ENCODE measurements at regions not wholly inside any gene's neighbourhood (a gene's known extent, or its start where the extent isn't known, plus 50 kb on each side); places are given as distances from the start of the nearest gene placed in this dataset.

DNA sequence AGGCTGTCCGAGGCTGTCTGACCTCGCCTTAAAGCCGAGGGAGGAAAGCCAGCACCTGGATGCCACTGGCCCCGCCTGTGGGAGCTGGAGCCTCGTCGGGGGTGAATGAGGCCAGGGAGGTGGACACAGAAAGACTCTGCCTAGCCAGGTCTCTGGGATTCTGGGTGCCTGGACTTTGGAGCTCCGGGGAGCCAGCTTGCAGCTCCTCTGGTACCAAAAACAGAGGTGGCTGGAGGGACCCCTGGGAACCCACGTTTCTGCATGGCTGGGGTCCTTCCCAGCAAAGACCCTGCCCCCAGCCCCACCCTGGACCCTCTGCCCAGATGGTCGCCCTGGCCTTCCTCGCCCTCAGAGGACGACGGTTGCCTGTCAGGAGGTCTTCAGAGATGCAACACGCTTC, 239.7 kb downstream of the BRD1 start:
- in situ Hi-C loops (cut with MboI; ENCODE audit: low sequenced_read_pairs) (no loop called here), intact Hi-C loops (cut with micrococcal nuclease) (no loop called here), dilution Hi-C loops (cut with HindIII; ENCODE audit: low sequenced_read_pairs, unreplicated experiment) (no loop called here)
- H3K4me2 ChIP-seq (ENCODE audit: low read depth, low read length) = no peak overlapping the region
- ChIA-PET CTCF (no interaction called here), POLR2A (ENCODE audit: unreplicated experiment) (no interaction called here)
- H3K9me1 ChIP-seq (ENCODE audit: insufficient read depth, low read length) = no peaks in the 10 kb centered on the region
- H2BK5ac ChIP-seq (ENCODE audit: low read depth, low read length, poor library complexity, severe bottlenecking) = no peak overlapping the region
- no peaks in the 10 kb centered on the region for H4K20me1 ChIP-seq (ENCODE audit: insufficient read depth, low read length)
- ATAC-seq (ENCODE audit: low read depth) (no peak), DNase-seq (no peak)
- no peaks in the 10 kb centered on the region for H3K79me1 ChIP-seq (ENCODE audit: low read depth in 1 of 2, low read length in 2 of 2)
- no peak overlapping the region for H3K23ac ChIP-seq (ENCODE audit: low read depth, low read length)
- H4K91ac ChIP-seq (ENCODE audit: insufficient read depth, low read depth, low read length) = no peak overlapping the region
- H4K8ac ChIP-seq (ENCODE audit: low read depth in 2 of 2, low read length in 2 of 2) = no peak overlapping the region
- 32% methylated on average over 6 of the region's 13 CpGs; no CpG with 5 or more reads in 1 of the 2 experiments for WGBS, 2 experiments (ENCODE audit: extremely low coverage in 2 of 2, insufficient read length in 1 of 2)
- no peak overlapping the region for H3K56ac ChIP-seq (ENCODE audit: extremely low read depth, insufficient read depth, low read length)
- TF ChIP-seq, protein P1, sequence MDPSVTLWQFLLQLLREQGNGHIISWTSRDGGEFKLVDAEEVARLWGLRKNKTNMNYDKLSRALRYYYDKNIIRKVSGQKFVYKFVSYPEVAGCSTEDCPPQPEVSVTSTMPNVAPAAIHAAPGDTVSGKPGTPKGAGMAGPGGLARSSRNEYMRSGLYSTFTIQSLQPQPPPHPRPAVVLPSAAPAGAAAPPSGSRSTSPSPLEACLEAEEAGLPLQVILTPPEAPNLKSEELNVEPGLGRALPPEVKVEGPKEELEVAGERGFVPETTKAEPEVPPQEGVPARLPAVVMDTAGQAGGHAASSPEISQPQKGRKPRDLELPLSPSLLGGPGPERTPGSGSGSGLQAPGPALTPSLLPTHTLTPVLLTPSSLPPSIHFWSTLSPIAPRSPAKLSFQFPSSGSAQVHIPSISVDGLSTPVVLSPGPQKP (IDR thresholded peaks at IDR 0.05; ENCODE audit: borderline replicate concordance, low read depth, low read length) = no peak
- TF ChIP-seq MXI1 (IDR thresholded peaks at IDR 0.05; ENCODE audit: borderline replicate concordance, low read depth, low read length) = no peak
- no peak for TF ChIP-seq CHD1 (IDR thresholded peaks at IDR 0.05; ENCODE audit: low read depth, low read length)
- no peak for TF ChIP-seq RAD21 (IDR thresholded peaks at IDR 0.05; ENCODE audit: low read length)
- no peak for TF ChIP-seq SMC3 (IDR thresholded peaks at IDR 0.05; ENCODE audit: low read depth, low read length)
- no peak for TF ChIP-seq BHLHE40 (IDR thresholded peaks at IDR 0.05; ENCODE audit: low read depth, low read length)
- TF ChIP-seq RCOR1 (IDR thresholded peaks at IDR 0.05; ENCODE audit: insufficient replicate concordance, low read length) = no peak
- TF ChIP-seq, protein P2, sequence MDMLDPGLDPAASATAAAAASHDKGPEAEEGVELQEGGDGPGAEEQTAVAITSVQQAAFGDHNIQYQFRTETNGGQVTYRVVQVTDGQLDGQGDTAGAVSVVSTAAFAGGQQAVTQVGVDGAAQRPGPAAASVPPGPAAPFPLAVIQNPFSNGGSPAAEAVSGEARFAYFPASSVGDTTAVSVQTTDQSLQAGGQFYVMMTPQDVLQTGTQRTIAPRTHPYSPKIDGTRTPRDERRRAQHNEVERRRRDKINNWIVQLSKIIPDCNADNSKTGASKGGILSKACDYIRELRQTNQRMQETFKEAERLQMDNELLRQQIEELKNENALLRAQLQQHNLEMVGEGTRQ (IDR thresholded peaks at IDR 0.05; ENCODE audit: low read depth, low read length) = no peak
- TF ChIP-seq MAFK (IDR thresholded peaks at IDR 0.05; ENCODE audit: low read depth, low read length) = no peak
- H3K4ac ChIP-seq (ENCODE audit: low read depth, low read length) = no peak overlapping the region
- H3K14ac ChIP-seq (replicated peaks; ENCODE audit: low read depth, low read length) = no peak overlapping the region
- H2BK15ac ChIP-seq (ENCODE audit: low read depth, low read length) = no peak overlapping the region
- no peak overlapping the region for H2BK120ac ChIP-seq (ENCODE audit: low read depth, low read length)
- H3K27ac ChIP-seq (ENCODE audit: insufficient read depth, low read length) = no peak overlapping the region
- no peaks in the 10 kb centered on the region for H3K4me1 ChIP-seq (ENCODE audit: control insufficient read depth, insufficient read depth, low read length)
- H3K4me3 ChIP-seq (ENCODE audit: insufficient read depth, low read depth, low read length) = no peak overlapping the region
- peaks cover 64% of the 10 kb centered on the region for H3K9me3 ChIP-seq (ENCODE audit: control insufficient read depth, insufficient read depth, low read length)
- H2BK20ac ChIP-seq (ENCODE audit: low read depth, low read length) = no peak overlapping the region
- H2AFZ ChIP-seq (replicated peaks; ENCODE audit: low read length, poor library complexity) = no peak overlapping the region
- no peak overlapping the region for H4K5ac ChIP-seq (ENCODE audit: low read depth, low read length)
- H3K18ac ChIP-seq (ENCODE audit: low read depth, low read length) = no peak overlapping the region
- H2AK9ac ChIP-seq (replicated peaks; ENCODE audit: low read depth, low read length, poor library complexity) = no peak overlapping the region
- no peaks in the 10 kb centered on the region for H3K27me3 ChIP-seq (ENCODE audit: control insufficient read depth, insufficient read depth, low read length)
- H3K36me3 ChIP-seq (ENCODE audit: control insufficient read depth, insufficient read depth, low read length) = no peaks in the 10 kb centered on the region
- BruUV-seq (replicated peaks) = no TSS peak
- H3K9ac ChIP-seq (ENCODE audit: low read depth, low read length) = no peak overlapping the region
- no peak overlapping the region for H2AK5ac ChIP-seq (ENCODE audit: low read depth, low read length)

Measured in IMR-90 (cell line).